CD14-positive monocyte (primary cell): ENCODE measurements at regions not wholly inside any gene's neighbourhood (a gene's known extent, or its start where the extent isn't known, plus 50 kb on each side); places are given as distances from the start of the nearest gene placed in this dataset.

Experiments used
- DNase-seq, 3 donors: peaks; one replicate each; pipeline ENCODE4 v3.0.0-alpha.2; 2011 to 2022
- H2AFZ ChIP-seq: 2 replicates; pipeline ENCODE4 v1.6.0; 2012; ENCODE audit warnings: mild to moderate bottlenecking, low read depth, low read length, inconsistent platforms; ENCODE audit not compliant: insufficient read depth, poor library complexity, severe bottlenecking
- H3K27ac ChIP-seq, 2 donors: 1 replicate in 1 of 2; 2 replicates in 1 of 2; pipeline ENCODE4 v1.5.1; 2012 to 2013; ENCODE audit warnings: low read length in 2 of 2, control low read depth in 1 of 2, inconsistent platforms in 1 of 2, low read depth in 1 of 2, mild to moderate bottlenecking in 1 of 2
- H3K27me3 ChIP-seq, 2 donors: one replicate each; pipeline versions ENCODE4 v1.6.0 to v1.6.1; 2011 to 2013; ENCODE audit warnings: low read length in 2 of 2; ENCODE audit not compliant: control insufficient read depth in 2 of 2, insufficient read depth in 2 of 2
- H3K36me3 ChIP-seq, 2 donors: replicated peaks in 1 of 2; 1 replicate in 1 of 2; 2 replicates in 1 of 2; pipeline versions ENCODE4 v1.5.1 to v1.6.1; 2012 to 2013; ENCODE audit warnings: low read length in 2 of 2, control low read depth in 1 of 2, inconsistent platforms in 1 of 2, mild to moderate bottlenecking in 1 of 2; ENCODE audit not compliant: insufficient read depth in 2 of 2, control insufficient read depth in 1 of 2
- H3K4me1 ChIP-seq, 2 donors: 1 replicate in 1 of 2; 2 replicates in 1 of 2; pipeline versions ENCODE4 v1.5.1 to v1.6.1; 2012 to 2013; ENCODE audit warnings: low read length in 2 of 2, control low read depth in 1 of 2, inconsistent platforms in 1 of 2, mild to moderate bottlenecking in 1 of 2, moderate library complexity in 1 of 2; ENCODE audit not compliant: insufficient read depth in 2 of 2, control insufficient read depth in 1 of 2
- H3K4me2 ChIP-seq: replicated peaks from 2 replicates; pipeline ENCODE3; 2012; ENCODE audit warnings: low read length, moderate library complexity, mild to moderate bottlenecking; ENCODE audit not compliant: poor library complexity, severe bottlenecking; ENCODE audit errors: extremely low read depth
- H3K4me3 ChIP-seq, 3 experiments: fragments of 200-600 bp in 1 of 3; sonication (generic) in 1 of 3; replicated peaks in 1 of 3; 1 replicate in 2 of 3; 2 replicates in 1 of 3; pipeline ENCODE4 v1.5.1; 2011 to 2013; ENCODE audit warnings: low read length in 3 of 3, mild to moderate bottlenecking in 3 of 3, control low read depth in 2 of 3, low read depth in 2 of 3, inconsistent platforms in 1 of 3, moderate library complexity in 1 of 3
- H3K79me2 ChIP-seq: 2 replicates; pipeline ENCODE4 v1.6.0; 2012; ENCODE audit warnings: mild to moderate bottlenecking, control low read depth, inconsistent platforms, low read length, moderate library complexity; ENCODE audit not compliant: insufficient read depth
- H3K9ac ChIP-seq: 2 replicates; pipeline ENCODE4 v1.6.0; 2017; ENCODE audit warnings: low read length, mild to moderate bottlenecking; ENCODE audit not compliant: insufficient read depth, poor library complexity, severe bottlenecking
- H3K9me3 ChIP-seq, 2 donors: replicated peaks in 1 of 2; 1 replicate in 1 of 2; 2 replicates in 1 of 2; pipeline versions ENCODE4 v1.5.1 to v1.6.1; 2012 to 2013; ENCODE audit warnings: low read length in 2 of 2, control low read depth in 1 of 2; ENCODE audit not compliant: control insufficient read depth in 1 of 2, insufficient read depth in 1 of 2
- H4K20me1 ChIP-seq: 2 replicates; pipeline ENCODE4 v1.6.0; 2012; ENCODE audit warnings: mild to moderate bottlenecking, low read length, control low read depth, moderate library complexity; ENCODE audit not compliant: insufficient read depth
- H3K27ac Mint-ChIP-seq, 7 donors: one replicate each; pipeline ENCODE4 v1.8.0; 2020; ENCODE audit warnings: mild to moderate bottlenecking in 7 of 7, mixed read lengths in 7 of 7, moderate library complexity in 6 of 7, inconsistent platforms in 2 of 7
- H3K27me3 Mint-ChIP-seq, 3 donors: one replicate each; pipeline ENCODE4 v1.8.0; 2021 to 2022; ENCODE audit warnings: low read depth in 3 of 3, mild to moderate bottlenecking in 3 of 3, mixed read lengths in 3 of 3, moderate library complexity in 3 of 3, inconsistent platforms in 1 of 3
- H3K36me3 Mint-ChIP-seq, 2 donors: one replicate each; pipeline ENCODE4 v1.8.0; 2020; ENCODE audit warnings: mixed read lengths in 2 of 2, inconsistent platforms in 1 of 2, mild to moderate bottlenecking in 1 of 2
- H3K4me1 Mint-ChIP-seq: one replicate; pipeline ENCODE4 v1.8.0; 2020; ENCODE audit warnings: mild to moderate bottlenecking, mixed read lengths
- H3K4me3 Mint-ChIP-seq, 2 donors: one replicate each; pipeline ENCODE4 v1.8.0; 2020; ENCODE audit warnings: mild to moderate bottlenecking in 2 of 2, mixed read lengths in 2 of 2, moderate library complexity in 1 of 2
- H3K9me3 Mint-ChIP-seq, 7 donors: one replicate each; pipeline ENCODE4 v1.8.0; 2020 to 2022; ENCODE audit warnings: mixed read lengths in 7 of 7, mild to moderate bottlenecking in 6 of 7, moderate library complexity in 6 of 7, inconsistent platforms in 2 of 7
- CTCF ChIP-seq: fragments of 200-600 bp; IDR thresholded peaks from one replicate; pipeline ENCODE4 v1.8.0; 2022; ENCODE audit warnings: antibody characterized with exemption, mild to moderate bottlenecking
- WGBS: methylation state at CpG from one replicate; pipeline ENCODE4 v1.1.5; 2013; ENCODE audit warnings: missing lambda C conversion rate; ENCODE audit not compliant: insufficient coverage; 5-methylcytosine and 5-hydroxymethylcytosine counted together
- intact Hi-C, 2 donors: fragments of 100-400 bp; cut with micrococcal nuclease; formaldehyde crosslinking; loops; one replicate each; pipeline versions ENCODE4 v1.15.0 to v1.15.1; 2023

- Mint-ChIP-seq H3K4me1 (no peaks in the 10 kb centered on the region), H3K4me3 (no peak overlapping the region), H3K27ac (no peak overlapping the region), H3K9me3 (peaks cover 0 to 4% (median 0%) of the 10 kb centered on the region in 7 donors), H3K36me3 (no peaks in the 10 kb centered on the region), H3K27me3 (peaks cover 0 to 3% (median 3%) of the 10 kb centered on the region in 3 donors)
- H3K4me1 ChIP-seq: no peaks in the 10 kb centered on the region
- no peak for TF ChIP-seq CTCF
- H3K9ac ChIP-seq: no peak overlapping the region
- 77% methylated on average over 5 of the region's 7 CpGs for WGBS
- no peaks in the 10 kb centered on the region for H4K20me1 ChIP-seq
- H3K27ac ChIP-seq: no peak overlapping the region
- intact Hi-C loops: no loop called here
- H3K79me2 ChIP-seq: no peaks in the 10 kb centered on the region
- no peak for DNase-seq
- H2AFZ ChIP-seq: no peak overlapping the region
- H3K27me3 ChIP-seq: no peaks in the 10 kb centered on the region
- no peak overlapping the region for H3K4me2 ChIP-seq
- H3K4me3 ChIP-seq: no peak overlapping the region
- no peaks in the 10 kb centered on the region for H3K36me3 ChIP-seq
- no peaks in the 10 kb centered on the region for H3K9me3 ChIP-seq
Measured at GRCh38 chr10:78539247-78539766, 505.6 kb downstream of the RPS24 start.

- intact Hi-C loops: no loop called here
- Histone ChIP-seq H3K79me2 (no peaks in the 10 kb centered on the region), H3K27me3 (no peaks in the 10 kb centered on the region), H3K27ac (no peak overlapping the region), H3K9me3 (no peaks in the 10 kb centered on the region), H3K9ac (no peak overlapping the region), H3K4me3 (no peak overlapping the region), H3K4me2 (no peak overlapping the region), H2AFZ (no peak overlapping the region), H4K20me1 (no peaks in the 10 kb centered on the region), H3K4me1 (no peaks in the 10 kb centered on the region), H3K36me3 (no peaks in the 10 kb centered on the region)
- H3K27ac Mint-ChIP-seq: no peak overlapping the region
- H3K9me3 Mint-ChIP-seq: peaks cover 0 to 4% (median 0%) of the 10 kb centered on the region in 7 donors
- 78% methylated on average over 1 of the region's 2 CpGs for WGBS
- no peaks in the 10 kb centered on the region for H3K36me3 Mint-ChIP-seq
- no peak overlapping the region for H3K4me3 Mint-ChIP-seq
- no peak for DNase-seq
- H3K27me3 Mint-ChIP-seq: peaks cover 0 to 3% (median 3%) of the 10 kb centered on the region in 3 donors
- no peaks in the 10 kb centered on the region for H3K4me1 Mint-ChIP-seq
- TF ChIP-seq CTCF: no peak
Measured at GRCh38 chr10:78540355-78541076, 506.9 kb downstream of the RPS24 start.
